WTC11 (cell line): ENCODE measurements at regions not wholly inside any gene's neighbourhood (a gene's known extent, or its start where the extent isn't known, plus 50 kb on each side); places are given as distances from the start of the nearest gene placed in this dataset.

Experiments used
- ATAC-seq: fragments of 200-7000 bp; cut with Tn5 transposase; 2 replicates; pipeline ENCODE4 v1.10.0; 2021; ENCODE audit warnings: mild to moderate bottlenecking, moderate library complexity
- CTCF ChIA-PET: fragments of 300-600 bp; sonication (Branson Sonifier 250); formaldehyde crosslinking; loops from one replicate; lab custom pipeline; 2021; ENCODE audit warnings: antibody characterized with exemption; lab: Charles Lee
- POLR2A ChIA-PET: fragments of 350-600 bp; sonication (Branson Sonifier 250); formaldehyde crosslinking; loops from one replicate; lab custom pipeline; 2021; ENCODE audit warnings: antibody characterized with exemption; lab: Charles Lee
- DNase-seq: peaks from one replicate; pipeline ENCODE4 v3.0.0; 2021; ENCODE audit warnings: low spot score
- H3K27ac Mint-ChIP-seq: 2 replicates; pipeline ENCODE4 v1.8.0; 2021; ENCODE audit warnings: mixed read lengths
- H3K27me3 Mint-ChIP-seq: 2 replicates; pipeline ENCODE4 v1.8.0; 2021; ENCODE audit warnings: low read depth, mild to moderate bottlenecking, moderate library complexity, mixed read lengths
- H3K36me3 Mint-ChIP-seq: 2 replicates; pipeline ENCODE4 v1.8.0; 2021; ENCODE audit warnings: mixed read lengths
- H3K4me1 Mint-ChIP-seq: 2 replicates; pipeline ENCODE4 v1.8.0; 2022; ENCODE audit warnings: mixed read lengths
- H3K4me3 Mint-ChIP-seq: 2 replicates; pipeline ENCODE4 v1.8.0; 2021; ENCODE audit warnings: mild to moderate bottlenecking, moderate library complexity, mixed read lengths
- H3K9me3 Mint-ChIP-seq: 2 replicates; pipeline ENCODE4 v1.8.0; 2021; ENCODE audit warnings: mixed read lengths
- E2F1 ChIP-seq: sonication (generic); formaldehyde crosslinking; IDR thresholded peaks from 2 replicates; pipeline ENCODE4 v1.8.0; 2022; ENCODE audit warnings: mild to moderate bottlenecking, missing genetic modification reagents
- E2F4 ChIP-seq: sonication (generic); formaldehyde crosslinking; IDR thresholded peaks from 2 replicates; pipeline ENCODE4 v1.8.1; 2022; ENCODE audit warnings: low read depth, mild to moderate bottlenecking, moderate library complexity, missing genetic modification reagents, borderline replicate concordance
- ELF4 ChIP-seq: sonication (generic); formaldehyde crosslinking; IDR thresholded peaks from 2 replicates; pipeline ENCODE4 v1.8.1; 2022; ENCODE audit warnings: low read depth, mild to moderate bottlenecking, moderate library complexity, missing genetic modification reagents
- EMX1 ChIP-seq: fragments of 250-450 bp; sonication (Bioruptor Pico); IDR thresholded peaks from 2 replicates; pipeline ENCODE4 v1.8.0; 2021; ENCODE audit warnings: mild to moderate bottlenecking
- FOXJ3 ChIP-seq: sonication (generic); formaldehyde crosslinking; IDR thresholded peaks from 2 replicates; pipeline ENCODE4 v1.9.0; 2021; ENCODE audit warnings: missing genetic modification reagents, mild to moderate bottlenecking, borderline replicate concordance
- GABPB1 ChIP-seq: sonication (generic); formaldehyde crosslinking; IDR thresholded peaks from 2 replicates; pipeline ENCODE4 v1.8.1; 2023; ENCODE audit warnings: mild to moderate bottlenecking, missing genetic modification reagents
- IRF2 ChIP-seq: sonication (generic); formaldehyde crosslinking; IDR thresholded peaks from 2 replicates; pipeline ENCODE4 v1.8.0; 2022; ENCODE audit warnings: low read depth, missing genetic modification reagents, borderline replicate concordance
- NFATC4 ChIP-seq: fragments of 250-450 bp; sonication (Bioruptor Pico); IDR thresholded peaks from 2 replicates; pipeline ENCODE4 v1.9.0; 2021; ENCODE audit warnings: mild to moderate bottlenecking
- NR2C2 ChIP-seq: sonication (generic); formaldehyde crosslinking; IDR thresholded peaks from 2 replicates; pipeline ENCODE4 v1.8.0; 2022; ENCODE audit warnings: mild to moderate bottlenecking, missing genetic modification reagents
- PRRX2 ChIP-seq: fragments of 250-450 bp; sonication (Bioruptor Pico); IDR thresholded peaks from 2 replicates; pipeline ENCODE4 v1.8.0; 2021; ENCODE audit warnings: mild to moderate bottlenecking
- TCF7 ChIP-seq: sonication (generic); formaldehyde crosslinking; IDR thresholded peaks from 2 replicates; pipeline ENCODE4 v1.8.0; 2022; ENCODE audit warnings: mild to moderate bottlenecking, low read depth, missing genetic modification reagents, moderate library complexity
- USF1 ChIP-seq: sonication (generic); formaldehyde crosslinking; IDR thresholded peaks from 2 replicates; pipeline ENCODE4 v1.8.0; 2022; ENCODE audit warnings: mild to moderate bottlenecking, missing genetic modification reagents
- ZNF317 ChIP-seq: sonication (generic); formaldehyde crosslinking; IDR thresholded peaks from 2 replicates; pipeline ENCODE4 v1.8.1; 2023; ENCODE audit warnings: low read depth, mild to moderate bottlenecking, moderate library complexity, missing genetic modification reagents, borderline replicate concordance
- ZNF416 ChIP-seq: fragments of 250-450 bp; sonication (Bioruptor Pico); IDR thresholded peaks from 2 replicates; pipeline ENCODE4 v1.9.0; 2021; ENCODE audit warnings: mild to moderate bottlenecking, inconsistent platforms
- ZNF423 ChIP-seq: fragments of 250-450 bp; sonication (Bioruptor Pico); IDR thresholded peaks from 2 replicates; pipeline ENCODE4 v2.1.2; 2022; ENCODE audit warnings: mild to moderate bottlenecking, moderate library complexity
- TF ChIP-seq, protein P1 (sequence below): sonication (generic); formaldehyde crosslinking; IDR thresholded peaks from 2 replicates; pipeline ENCODE4 v1.8.1; 2023; ENCODE audit warnings: mild to moderate bottlenecking, missing genetic modification reagents
- TF ChIP-seq, protein P2 (sequence below): fragments of 250-450 bp; sonication (Bioruptor Pico); conservative IDR thresholded peaks from 2 replicates; pipeline ENCODE4 v1.9.0; 2021; ENCODE audit warnings: mild to moderate bottlenecking
- TF ChIP-seq, protein P3 (sequence below): sonication (generic); formaldehyde crosslinking; conservative IDR thresholded peaks from 2 replicates; pipeline ENCODE4 v1.8.1; 2022; ENCODE audit warnings: mild to moderate bottlenecking, missing genetic modification reagents
- TF ChIP-seq, protein P4 (sequence below): sonication (generic); formaldehyde crosslinking; IDR thresholded peaks from 2 replicates; pipeline ENCODE4 v1.8.1; 2023; ENCODE audit warnings: mild to moderate bottlenecking, missing genetic modification reagents, moderate library complexity
- TF ChIP-seq, protein P5 (sequence below): sonication (generic); formaldehyde crosslinking; IDR thresholded peaks from 2 replicates; pipeline ENCODE4 v1.8.0; 2023; ENCODE audit warnings: missing genetic modification reagents, mild to moderate bottlenecking, borderline replicate concordance

DNA sequence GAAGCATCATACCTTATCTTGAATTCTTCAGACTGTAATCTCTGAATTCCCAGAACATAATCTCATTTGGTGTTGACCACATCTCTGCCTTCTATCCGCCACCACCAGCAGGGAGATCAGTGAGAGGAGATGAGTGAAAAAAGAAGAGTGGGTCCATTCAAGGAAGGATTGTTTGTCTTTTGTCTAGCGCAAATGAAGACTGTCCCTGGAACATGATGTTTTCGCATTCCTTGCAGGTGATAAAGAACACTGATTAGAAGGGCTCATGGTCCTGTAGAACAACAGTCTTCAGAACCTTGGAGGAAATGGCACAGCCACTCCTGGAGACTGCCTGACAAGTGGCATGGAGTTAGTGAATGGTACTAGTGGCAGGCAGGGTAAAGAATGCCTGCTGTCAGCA, 869.6 kb downstream of the JRKL start (continued):
- TF ChIP-seq, protein P1, sequence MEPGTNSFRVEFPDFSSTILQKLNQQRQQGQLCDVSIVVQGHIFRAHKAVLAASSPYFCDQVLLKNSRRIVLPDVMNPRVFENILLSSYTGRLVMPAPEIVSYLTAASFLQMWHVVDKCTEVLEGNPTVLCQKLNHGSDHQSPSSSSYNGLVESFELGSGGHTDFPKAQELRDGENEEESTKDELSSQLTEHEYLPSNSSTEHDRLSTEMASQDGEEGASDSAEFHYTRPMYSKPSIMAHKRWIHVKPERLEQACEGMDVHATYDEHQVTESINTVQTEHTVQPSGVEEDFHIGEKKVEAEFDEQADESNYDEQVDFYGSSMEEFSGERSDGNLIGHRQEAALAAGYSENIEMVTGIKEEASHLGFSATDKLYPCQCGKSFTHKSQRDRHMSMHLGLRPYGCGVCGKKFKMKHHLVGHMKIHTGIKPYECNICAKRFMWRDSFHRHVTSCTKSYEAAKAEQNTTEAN (CRISPR knock-in tag): no peak
- no peak for TF ChIP-seq TCF7 (CRISPR knock-in tag)
- TF ChIP-seq USF1 (CRISPR knock-in tag): no peak
- TF ChIP-seq ELF4: no peak
- TF ChIP-seq GABPB1 (CRISPR knock-in tag): no peak

DNA sequence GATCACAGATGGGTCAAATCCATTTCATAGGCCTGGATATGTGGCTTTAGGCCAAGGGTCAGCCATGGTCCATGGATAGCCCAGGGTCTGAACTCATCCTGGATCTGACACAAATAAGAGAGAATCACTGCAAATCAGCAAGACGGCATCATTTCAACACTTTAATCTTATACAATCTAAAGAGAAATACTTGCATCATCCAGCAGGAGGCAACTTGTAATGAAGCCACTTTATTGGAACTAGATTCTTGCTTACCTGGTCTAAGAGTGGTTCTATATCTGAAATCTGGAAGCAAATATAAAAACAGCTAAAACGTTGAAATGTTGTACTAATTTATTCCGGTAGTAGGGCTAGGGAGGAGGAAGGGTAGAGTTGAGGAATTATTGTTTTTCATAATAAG, 870.1 kb downstream of the JRKL start:
- DNase-seq: no peak
- Mint-ChIP-seq H3K4me3 (no peak overlapping the region), H3K27me3 (no peaks in the 10 kb centered on the region), H3K36me3 (no peaks in the 10 kb centered on the region)
- CTCF ChIA-PET: no interaction called here
- POLR2A ChIA-PET: no interaction called here
- TF ChIP-seq, protein P2, sequence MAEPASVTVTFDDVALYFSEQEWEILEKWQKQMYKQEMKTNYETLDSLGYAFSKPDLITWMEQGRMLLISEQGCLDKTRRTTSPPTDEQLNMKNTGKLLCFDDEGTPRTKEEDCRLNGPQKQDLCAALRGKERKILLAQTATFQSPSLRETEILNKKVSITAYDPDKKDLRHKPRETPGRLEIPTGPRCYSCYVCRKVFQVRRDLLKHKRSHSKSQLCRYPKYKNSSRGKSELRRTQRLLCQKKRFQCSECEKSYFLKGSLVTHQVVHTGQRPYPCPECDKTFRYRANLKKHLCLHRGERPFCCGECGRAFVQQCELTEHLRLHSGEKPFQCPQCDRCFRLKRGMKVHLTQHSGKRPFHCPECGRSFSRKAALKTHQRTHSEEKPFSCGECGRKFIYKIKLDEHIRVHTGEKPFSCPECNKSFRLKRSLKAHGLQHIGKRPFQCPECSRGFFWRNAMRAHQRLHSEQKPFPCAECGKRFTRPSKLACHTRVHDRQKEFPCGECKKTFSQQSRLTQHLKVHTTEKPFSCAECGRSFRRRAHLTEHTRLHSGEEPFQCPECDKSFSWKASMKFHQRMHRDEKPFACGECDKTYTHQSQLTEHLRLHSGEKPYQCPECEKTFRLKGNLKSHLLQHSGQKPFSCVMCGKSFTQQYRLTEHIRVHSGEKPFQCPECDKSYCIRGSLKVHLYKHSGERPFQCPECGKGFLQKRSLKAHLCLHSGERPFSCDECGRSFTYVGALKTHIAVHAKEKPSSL (CRISPR knock-in tag): no peak
- TF ChIP-seq NFATC4 (no peak), PRRX2 (CRISPR knock-in tag) (no peak), EMX1 (CRISPR knock-in tag) (no peak), GABPB1 (CRISPR knock-in tag) (no peak), NR2C2 (CRISPR knock-in tag) (no peak)
- TF ChIP-seq, protein P3, sequence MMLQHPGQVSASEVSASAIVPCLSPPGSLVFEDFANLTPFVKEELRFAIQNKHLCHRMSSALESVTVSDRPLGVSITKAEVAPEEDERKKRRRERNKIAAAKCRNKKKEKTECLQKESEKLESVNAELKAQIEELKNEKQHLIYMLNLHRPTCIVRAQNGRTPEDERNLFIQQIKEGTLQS: no peak
- TF ChIP-seq, all 79 proteins: peak for 0
- Mint-ChIP-seq H3K27ac (no peak overlapping the region), H3K9me3 (peaks cover 5% of the 10 kb centered on the region; the same call in 1 of the 2 replicates), H3K4me1 (no peaks in the 10 kb centered on the region)
- no peak for ATAC-seq

- no peaks in the 10 kb centered on the region for H3K4me1 Mint-ChIP-seq
- peaks cover 5% of the 10 kb centered on the region; the same call in 1 of the 2 replicates for H3K9me3 Mint-ChIP-seq
- no peak overlapping the region for H3K4me3 Mint-ChIP-seq
- POLR2A ChIA-PET: no interaction called here
- H3K36me3 Mint-ChIP-seq: no peaks in the 10 kb centered on the region
- no peak for ATAC-seq
- no peak overlapping the region for H3K27ac Mint-ChIP-seq
- CTCF ChIA-PET: no interaction called here
- DNase-seq: no peak
- H3K27me3 Mint-ChIP-seq: no peaks in the 10 kb centered on the region
- TF ChIP-seq ELF4: no peak
- no peak for TF ChIP-seq ZNF423 (CRISPR knock-in tag)
- TF ChIP-seq E2F1: no peak
- TF ChIP-seq ZNF317 (CRISPR knock-in tag): no peak
- TF ChIP-seq, protein P4, sequence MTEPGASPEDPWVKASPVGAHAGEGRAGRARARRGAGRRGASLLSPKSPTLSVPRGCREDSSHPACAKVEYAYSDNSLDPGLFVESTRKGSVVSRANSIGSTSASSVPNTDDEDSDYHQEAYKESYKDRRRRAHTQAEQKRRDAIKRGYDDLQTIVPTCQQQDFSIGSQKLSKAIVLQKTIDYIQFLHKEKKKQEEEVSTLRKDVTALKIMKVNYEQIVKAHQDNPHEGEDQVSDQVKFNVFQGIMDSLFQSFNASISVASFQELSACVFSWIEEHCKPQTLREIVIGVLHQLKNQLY (CRISPR knock-in tag): no peak
- TF ChIP-seq E2F4 (CRISPR knock-in tag): no peak
- TF ChIP-seq IRF2: no peak
- TF ChIP-seq, protein P5, sequence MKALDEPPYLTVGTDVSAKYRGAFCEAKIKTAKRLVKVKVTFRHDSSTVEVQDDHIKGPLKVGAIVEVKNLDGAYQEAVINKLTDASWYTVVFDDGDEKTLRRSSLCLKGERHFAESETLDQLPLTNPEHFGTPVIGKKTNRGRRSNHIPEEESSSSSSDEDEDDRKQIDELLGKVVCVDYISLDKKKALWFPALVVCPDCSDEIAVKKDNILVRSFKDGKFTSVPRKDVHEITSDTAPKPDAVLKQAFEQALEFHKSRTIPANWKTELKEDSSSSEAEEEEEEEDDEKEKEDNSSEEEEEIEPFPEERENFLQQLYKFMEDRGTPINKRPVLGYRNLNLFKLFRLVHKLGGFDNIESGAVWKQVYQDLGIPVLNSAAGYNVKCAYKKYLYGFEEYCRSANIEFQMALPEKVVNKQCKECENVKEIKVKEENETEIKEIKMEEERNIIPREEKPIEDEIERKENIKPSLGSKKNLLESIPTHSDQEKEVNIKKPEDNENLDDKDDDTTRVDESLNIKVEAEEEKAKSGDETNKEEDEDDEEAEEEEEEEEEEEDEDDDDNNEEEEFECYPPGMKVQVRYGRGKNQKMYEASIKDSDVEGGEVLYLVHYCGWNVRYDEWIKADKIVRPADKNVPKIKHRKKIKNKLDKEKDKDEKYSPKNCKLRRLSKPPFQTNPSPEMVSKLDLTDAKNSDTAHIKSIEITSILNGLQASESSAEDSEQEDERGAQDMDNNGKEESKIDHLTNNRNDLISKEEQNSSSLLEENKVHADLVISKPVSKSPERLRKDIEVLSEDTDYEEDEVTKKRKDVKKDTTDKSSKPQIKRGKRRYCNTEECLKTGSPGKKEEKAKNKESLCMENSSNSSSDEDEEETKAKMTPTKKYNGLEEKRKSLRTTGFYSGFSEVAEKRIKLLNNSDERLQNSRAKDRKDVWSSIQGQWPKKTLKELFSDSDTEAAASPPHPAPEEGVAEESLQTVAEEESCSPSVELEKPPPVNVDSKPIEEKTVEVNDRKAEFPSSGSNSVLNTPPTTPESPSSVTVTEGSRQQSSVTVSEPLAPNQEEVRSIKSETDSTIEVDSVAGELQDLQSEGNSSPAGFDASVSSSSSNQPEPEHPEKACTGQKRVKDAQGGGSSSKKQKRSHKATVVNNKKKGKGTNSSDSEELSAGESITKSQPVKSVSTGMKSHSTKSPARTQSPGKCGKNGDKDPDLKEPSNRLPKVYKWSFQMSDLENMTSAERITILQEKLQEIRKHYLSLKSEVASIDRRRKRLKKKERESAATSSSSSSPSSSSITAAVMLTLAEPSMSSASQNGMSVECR (CRISPR knock-in tag): no peak
- no peak for TF ChIP-seq FOXJ3
- no peak for TF ChIP-seq ZNF416 (CRISPR knock-in tag)
Observed at GRCh38 chr11:97263183-97263858, 873.5 kb downstream of the JRKL start.
